Astrocyte (in vitro differentiated cells and primary cell): ENCODE measurements at regions not wholly inside any gene's neighbourhood (a gene's known extent, or its start where the extent isn't known, plus 50 kb on each side); places are given as distances from the start of the nearest gene placed in this dataset.

ENCODE experiments used
- CTCF ChIP-seq: IDR thresholded peaks from 2 replicates; pipeline ENCODE4 v1.5.1; 2011; ENCODE audit warnings: low read depth, mild to moderate bottlenecking, inconsistent platforms, low read length, moderate library complexity; ENCODE audit not compliant: insufficient read depth
- EZH2 ChIP-seq: IDR thresholded peaks from 2 replicates; pipeline ENCODE4 v1.6.1; 2012; ENCODE audit warnings: mild to moderate bottlenecking, low read length, inconsistent platforms; ENCODE audit not compliant: insufficient read depth

GRCh38 chr17:77371117-77371887 lies 230.5 kb downstream of the SEC14L1 start:
- no peak for TF ChIP-seq CTCF
- no peak for TF ChIP-seq EZH2
